AG09309 (cell line): ENCODE measurements at regions not wholly inside any gene's neighbourhood (a gene's known extent, or its start where the extent isn't known, plus 50 kb on each side); places are given as distances from the start of the nearest gene placed in this dataset.

Experiments used
- DNase-seq: peaks from one replicate; pipeline ENCODE4 v3.0.0-alpha.2; 2010; ENCODE audit warnings: low read depth
- H3K4me3 ChIP-seq: 2 replicates; pipeline ENCODE4 v1.5.1; 2011; ENCODE audit warnings: mild to moderate bottlenecking, low read depth, low read length, moderate library complexity; ENCODE audit not compliant: control insufficient read depth
- CTCF ChIP-seq: IDR thresholded peaks from 2 replicates; pipeline ENCODE4 v1.5.1; 2011; ENCODE audit warnings: mild to moderate bottlenecking, low read depth, low read length, inconsistent platforms; ENCODE audit not compliant: insufficient read depth, control insufficient read depth; ENCODE audit errors: missing control alignments

GRCh38 chr6:92700411-92700810, 718.9 kb downstream of the EPHA7 start:
- no peak overlapping the region for H3K4me3 ChIP-seq
- DNase-seq: no peak
- TF ChIP-seq CTCF: no peak

GRCh38 chr6:92690997-92691599, 728.3 kb downstream of the EPHA7 start:
- H3K4me3 ChIP-seq: no peak overlapping the region
- no peak for TF ChIP-seq CTCF
- DNase-seq: no peak

- DNase-seq: no peak
- H3K4me3 ChIP-seq: no peak overlapping the region
- no peak for TF ChIP-seq CTCF
These were observed 731.0 kb downstream of the EPHA7 start for GRCh38 chr6:92688342-92688741.

GRCh38 chr6:92687278-92687677, 732.1 kb downstream of the EPHA7 start:
- TF ChIP-seq CTCF: no peak
- no peak for DNase-seq
- no peak overlapping the region for H3K4me3 ChIP-seq

GRCh38 chr6:92684386-92684785, 735.0 kb downstream of the EPHA7 start:
- TF ChIP-seq CTCF: no peak
- DNase-seq: no peak
- H3K4me3 ChIP-seq: no peak overlapping the region

- no peak overlapping the region for H3K4me3 ChIP-seq
- no peak for DNase-seq
- no peak for TF ChIP-seq CTCF
These were observed 735.6 kb downstream of the EPHA7 start for GRCh38 chr6:92683748-92684147.

GRCh38 chr6:92682516-92683398, 736.6 kb downstream of the EPHA7 start:
- no peak overlapping the region for H3K4me3 ChIP-seq
- no peak for TF ChIP-seq CTCF
- DNase-seq: no peak
